OCI-M2 (cell line): ENCODE measurements at regions not wholly inside any gene's neighbourhood (a gene's known extent, or its start where the extent isn't known, plus 50 kb on each side); places are given as distances from the start of the nearest gene placed in this dataset.

Source experiments
- DNase-seq: peaks from one replicate; lab custom pipeline; 2025; ENCODE audit not compliant: unreplicated experiment; lab: John Stamatoyannopoulos, UW

GRCh38 chr12:59087691-59088090 lies 167.4 kb upstream of the LRIG3 start:
- no peak for DNase-seq

- DNase-seq: no peak
Measured at GRCh38 chr12:59087077-59087673, 166.9 kb upstream of the LRIG3 start.

GRCh38 chr12:59086126-59086525 lies 165.8 kb upstream of the LRIG3 start:
- no peak for DNase-seq

GRCh38 chr12:59085690-59086089 lies 165.4 kb upstream of the LRIG3 start:
- DNase-seq: no peak

GRCh38 chr12:59084511-59085375 lies 164.4 kb upstream of the LRIG3 start:
- no peak for DNase-seq

GRCh38 chr12:59082952-59083351 lies 162.6 kb upstream of the LRIG3 start:
- DNase-seq: no peak

- DNase-seq: no peak
Measured at GRCh38 chr12:59080101-59080500, 159.8 kb upstream of the LRIG3 start.

GRCh38 chr12:59079472-59079871 lies 159.2 kb upstream of the LRIG3 start:
- DNase-seq: no peak

GRCh38 chr12:59079002-59079401 lies 158.7 kb upstream of the LRIG3 start:
- no peak for DNase-seq

- DNase-seq: no peak
Measured at GRCh38 chr12:59077575-59078426, 157.5 kb upstream of the LRIG3 start.

GRCh38 chr12:59077153-59077552 lies 156.8 kb upstream of the LRIG3 start:
- DNase-seq: no peak

- no peak for DNase-seq
Measured at GRCh38 chr12:59076622-59077021, 156.3 kb upstream of the LRIG3 start.

- no peak for DNase-seq
Measured at GRCh38 chr12:59075968-59076490, 155.7 kb upstream of the LRIG3 start.

- DNase-seq: no peak
Measured at GRCh38 chr12:59075141-59075540, 154.8 kb upstream of the LRIG3 start.

GRCh38 chr12:59070322-59070933 lies 150.1 kb upstream of the LRIG3 start:
- DNase-seq: no peak

GRCh38 chr12:59069516-59069915 lies 149.2 kb upstream of the LRIG3 start:
- DNase-seq: no peak

- no peak for DNase-seq
Measured at GRCh38 chr12:59068436-59068835, 148.1 kb upstream of the LRIG3 start.

- no peak for DNase-seq
Measured at GRCh38 chr12:59067083-59067482, 146.8 kb upstream of the LRIG3 start.

GRCh38 chr12:59066445-59066844 lies 146.1 kb upstream of the LRIG3 start:
- DNase-seq: no peak

- DNase-seq: no peak
Measured at GRCh38 chr12:59059088-59059935, 139.0 kb upstream of the LRIG3 start.
